ENCODE measurements at regions not wholly inside any gene's neighbourhood (a gene's known extent, or its start where the extent isn't known, plus 50 kb on each side); places are given as distances from the start of the nearest gene placed in this dataset.

DNA sequence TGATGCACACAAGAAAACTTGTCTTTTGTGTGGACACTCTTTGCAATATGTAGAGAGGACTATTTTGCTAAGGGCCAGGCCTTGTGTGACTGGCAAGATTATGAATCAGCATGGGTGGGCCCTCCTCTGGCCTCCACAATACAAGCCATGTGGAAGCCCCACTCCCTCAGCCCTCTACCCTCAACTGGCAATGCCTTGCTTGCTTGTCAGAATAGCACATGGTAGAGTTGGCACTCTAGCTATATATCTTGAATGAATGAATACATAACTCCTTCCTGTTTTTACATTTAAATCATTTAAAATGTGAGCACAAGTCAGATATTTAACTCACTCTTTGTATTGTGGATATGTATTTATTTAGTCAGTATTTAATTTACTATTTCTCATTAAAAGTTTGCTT lies 805.4 kb upstream of the GYPC start:
- Histone ChIP-seq H3K9me3 (ENCODE audit: insufficient read depth, low read depth, low read length) (no peaks in the 10 kb centered on the region), H3K36me3 (ENCODE audit: insufficient read depth, low read depth, low read length) (no peaks in the 10 kb centered on the region), H3K4me1 (ENCODE audit: insufficient read depth, low read length) (no peaks in the 10 kb centered on the region), H3K9ac (ENCODE audit: low read depth, low read length) (no peak overlapping the region), H3K27me3 (ENCODE audit: insufficient read depth, low read length) (no peaks in the 10 kb centered on the region), H3K4me3 (ENCODE audit: low read length) (no peak overlapping the region), H3K27ac (ENCODE audit: low read length) (no peak overlapping the region)

DNA sequence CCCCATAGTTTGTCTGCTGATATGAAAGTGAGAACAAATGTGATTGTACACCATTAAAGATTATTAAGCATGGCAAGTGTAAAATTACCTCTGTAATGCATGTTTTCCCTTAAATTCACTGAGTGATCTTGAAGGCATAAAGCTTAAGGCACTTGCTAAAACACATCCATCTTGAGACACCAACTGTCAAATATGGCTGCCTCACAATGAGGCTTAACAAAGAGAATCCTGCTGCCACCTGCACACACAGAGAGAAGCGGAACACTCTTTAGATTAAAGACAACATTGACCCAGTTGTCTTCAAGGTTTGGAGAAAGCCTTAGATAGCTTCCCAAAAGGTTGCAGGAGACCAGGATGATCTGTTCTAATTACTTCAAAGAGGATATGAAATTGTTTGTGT lies 803.6 kb upstream of the GYPC start:
- no peaks in the 10 kb centered on the region for H3K27me3 ChIP-seq (ENCODE audit: insufficient read depth, low read length)
- no peaks in the 10 kb centered on the region for H3K4me1 ChIP-seq (ENCODE audit: insufficient read depth, low read length)
- H3K27ac ChIP-seq (ENCODE audit: low read length), result no peak overlapping the region
- no peaks in the 10 kb centered on the region for H3K36me3 ChIP-seq (ENCODE audit: insufficient read depth, low read depth, low read length)
- H3K9ac ChIP-seq (ENCODE audit: low read depth, low read length), result no peak overlapping the region
- H3K4me3 ChIP-seq (ENCODE audit: low read length), result no peak overlapping the region
- no peaks in the 10 kb centered on the region for H3K9me3 ChIP-seq (ENCODE audit: insufficient read depth, low read depth, low read length)

DNA sequence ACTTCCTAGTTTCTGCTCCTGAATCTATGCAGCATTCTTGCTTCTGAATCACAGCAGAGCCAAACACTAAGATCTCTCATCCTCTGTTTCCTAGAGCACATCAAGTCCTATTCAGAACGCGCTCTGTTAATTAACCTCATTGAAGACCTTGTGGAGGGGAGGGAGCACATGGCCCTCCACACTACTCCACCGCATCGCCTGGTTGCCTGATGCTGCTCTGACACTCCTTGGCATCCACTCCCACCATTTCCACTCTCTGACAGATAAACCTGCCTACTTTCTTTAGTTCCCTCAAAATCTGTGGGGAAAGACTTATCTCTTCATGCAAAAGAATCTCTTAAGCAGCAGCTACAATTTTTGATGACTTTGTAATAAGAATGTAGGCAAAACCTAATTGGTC lies 802.3 kb upstream of the GYPC start:
- Histone ChIP-seq H3K36me3 (ENCODE audit: insufficient read depth, low read depth, low read length) (no peaks in the 10 kb centered on the region), H3K9me3 (ENCODE audit: insufficient read depth, low read depth, low read length) (no peaks in the 10 kb centered on the region), H3K4me1 (ENCODE audit: insufficient read depth, low read length) (peaks cover 5% of the 10 kb centered on the region; the same call in 1 of the 2 replicates), H3K9ac (ENCODE audit: low read depth, low read length) (no peak overlapping the region), H3K27ac (ENCODE audit: low read length) (no peak overlapping the region), H3K4me3 (ENCODE audit: low read length) (no peak overlapping the region), H3K27me3 (ENCODE audit: insufficient read depth, low read length) (no peaks in the 10 kb centered on the region)

DNA sequence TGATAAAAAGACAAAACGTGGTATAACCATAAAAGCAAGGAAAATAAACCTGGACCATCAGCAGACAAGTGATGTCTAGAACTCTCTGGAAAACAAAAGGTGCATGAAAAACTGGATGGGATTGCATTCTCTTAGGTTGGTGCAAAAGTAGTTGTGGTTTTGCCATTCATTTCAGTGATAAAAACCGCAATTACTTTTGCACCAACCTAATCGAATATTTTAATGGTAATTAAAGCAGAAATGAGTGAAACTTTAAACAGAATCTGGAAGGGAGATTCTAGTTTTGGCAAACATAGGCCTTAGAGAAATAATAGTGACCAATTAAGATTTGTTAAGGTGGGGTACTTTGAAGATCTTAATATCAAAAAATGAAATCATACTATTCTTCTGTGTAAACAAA lies 800.8 kb upstream of the GYPC start:
- no peak overlapping the region for H3K27ac ChIP-seq (ENCODE audit: low read length)
- no peak overlapping the region for H3K9ac ChIP-seq (ENCODE audit: low read depth, low read length)
- H3K9me3 ChIP-seq (ENCODE audit: insufficient read depth, low read depth, low read length), result no peaks in the 10 kb centered on the region
- H3K36me3 ChIP-seq (ENCODE audit: insufficient read depth, low read depth, low read length), result no peaks in the 10 kb centered on the region
- H3K27me3 ChIP-seq (ENCODE audit: insufficient read depth, low read length), result no peaks in the 10 kb centered on the region
- H3K4me3 ChIP-seq (ENCODE audit: low read length), result no peak overlapping the region
- peaks cover 5% of the 10 kb centered on the region; the same call in 1 of the 2 replicates for H3K4me1 ChIP-seq (ENCODE audit: insufficient read depth, low read length)

DNA sequence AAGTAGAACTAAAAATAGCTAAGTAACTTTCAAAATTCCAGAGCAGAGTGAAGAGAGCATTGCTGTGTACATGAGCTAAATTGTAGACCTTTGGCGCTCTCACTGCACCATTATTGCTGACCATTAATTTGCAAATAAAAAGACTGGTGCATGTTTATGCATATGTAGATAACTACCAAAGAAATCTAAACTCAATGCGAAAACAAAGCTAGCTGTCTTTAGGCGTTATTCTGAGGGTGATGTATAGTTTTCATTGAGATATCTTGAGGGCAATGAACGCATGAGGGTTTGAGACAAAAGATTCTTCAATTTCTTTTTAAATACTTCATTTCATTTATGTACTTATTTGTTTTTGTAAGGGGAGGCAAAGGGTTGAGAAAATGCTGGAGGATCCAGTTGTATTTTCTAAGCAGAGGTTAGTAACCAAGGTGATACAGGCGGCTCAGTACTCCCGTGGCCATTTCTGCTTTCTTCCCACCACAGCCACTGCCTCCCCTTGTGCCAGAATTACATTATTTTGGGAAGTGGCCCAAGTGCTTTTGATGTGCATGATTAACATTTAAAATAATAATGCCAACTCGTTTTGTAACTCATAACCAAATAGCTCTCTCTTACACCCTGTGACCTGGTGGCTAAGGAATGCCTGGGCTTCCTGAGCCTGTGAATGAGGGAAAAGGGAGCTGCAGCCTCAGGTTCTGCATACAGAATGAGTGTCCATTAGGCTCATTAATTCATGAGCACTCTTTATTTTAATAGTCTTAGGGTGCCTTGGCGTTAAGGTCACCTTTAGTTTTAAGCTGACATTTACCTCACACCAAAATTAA lies 797.8 kb upstream of the GYPC start:
- no peaks in the 10 kb centered on the region for H3K36me3 ChIP-seq (ENCODE audit: insufficient read depth, low read depth, low read length)
- H3K9me3 ChIP-seq (ENCODE audit: insufficient read depth, low read depth, low read length), result no peaks in the 10 kb centered on the region
- peaks cover 5% of the 10 kb centered on the region; the same call in 1 of the 2 replicates for H3K4me1 ChIP-seq (ENCODE audit: insufficient read depth, low read length)
- H3K27ac ChIP-seq (ENCODE audit: low read length), result no peak overlapping the region
- no peaks in the 10 kb centered on the region for H3K27me3 ChIP-seq (ENCODE audit: insufficient read depth, low read length)
- H3K4me3 ChIP-seq (ENCODE audit: low read length), result no peak overlapping the region
- no peak overlapping the region for H3K9ac ChIP-seq (ENCODE audit: low read depth, low read length)

DNA sequence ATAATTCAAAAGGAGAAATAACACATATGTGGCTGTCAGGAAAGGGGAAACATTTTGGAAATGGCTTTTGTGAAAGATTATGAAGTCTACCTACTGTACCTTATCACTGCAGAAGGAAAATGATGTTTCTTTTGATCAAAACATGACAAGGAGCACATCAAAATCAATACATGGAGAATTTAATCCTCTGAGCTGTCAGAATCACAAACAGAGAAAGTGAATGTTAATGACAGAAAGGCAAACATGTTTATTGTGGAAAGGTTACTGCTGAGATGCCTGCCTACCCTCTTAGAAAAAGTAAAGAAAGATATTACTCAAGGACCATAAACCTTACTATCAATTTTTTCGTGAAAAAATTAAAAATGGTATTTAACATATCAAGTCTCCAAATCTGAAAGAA lies 794.5 kb upstream of the GYPC start:
- Histone ChIP-seq H3K27ac (ENCODE audit: low read length) (no peak overlapping the region), H3K4me1 (ENCODE audit: insufficient read depth, low read length) (peaks cover 5% of the 10 kb centered on the region; the same call in 1 of the 2 replicates), H3K9ac (ENCODE audit: low read depth, low read length) (no peak overlapping the region)

DNA sequence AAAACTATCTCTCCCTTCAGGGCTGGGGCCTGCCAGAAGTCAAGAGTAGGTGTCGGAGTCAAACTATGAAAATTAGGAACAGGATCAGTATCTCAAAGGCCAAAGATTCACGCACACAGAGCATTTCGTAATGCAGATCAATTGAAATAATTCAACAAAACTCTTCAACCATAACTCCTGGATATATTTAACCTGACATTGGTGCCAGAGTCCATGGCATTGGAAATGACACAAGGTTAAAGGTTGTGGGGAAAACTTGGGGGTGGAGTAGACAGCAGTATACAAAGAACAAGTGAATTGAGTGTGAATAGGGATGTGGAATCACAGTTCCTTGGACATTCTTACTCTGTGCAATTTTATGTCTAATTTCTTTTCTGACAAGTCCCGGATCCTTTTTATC lies 788.0 kb upstream of the GYPC start:
- no peaks in the 10 kb centered on the region for H3K36me3 ChIP-seq (ENCODE audit: insufficient read depth, low read depth, low read length)

More for the DNA sequence above, 794.5 kb upstream of the GYPC start:
- H3K4me3 ChIP-seq (ENCODE audit: low read length), result no peak overlapping the region
- H3K27me3 ChIP-seq (ENCODE audit: insufficient read depth, low read length), result no peaks in the 10 kb centered on the region
- H3K9me3 ChIP-seq (ENCODE audit: insufficient read depth, low read depth, low read length), result no peaks in the 10 kb centered on the region
- no peaks in the 10 kb centered on the region for H3K36me3 ChIP-seq (ENCODE audit: insufficient read depth, low read depth, low read length)

DNA sequence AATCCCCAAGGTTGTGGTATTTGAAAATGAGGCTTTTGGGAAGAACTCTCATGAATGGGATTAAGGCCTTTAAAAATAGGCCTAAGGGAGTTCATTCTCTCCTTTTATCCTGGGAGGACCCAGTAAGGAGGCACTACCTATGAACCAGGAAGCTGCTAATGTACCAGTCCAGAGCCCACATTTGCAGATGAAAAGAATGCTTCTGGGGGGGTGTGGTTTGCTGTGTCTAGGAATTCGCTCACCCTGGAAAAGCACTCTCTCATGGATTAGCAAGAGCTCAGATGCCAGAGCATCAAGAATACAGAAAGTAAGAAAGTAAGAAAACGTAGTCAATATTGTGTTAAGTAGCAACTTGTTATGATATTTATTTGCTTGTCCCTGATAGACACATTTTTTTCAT lies 785.7 kb upstream of the GYPC start:
- no peak overlapping the region for H3K27ac ChIP-seq (ENCODE audit: low read length)
- no peaks in the 10 kb centered on the region for H3K9me3 ChIP-seq (ENCODE audit: insufficient read depth, low read depth, low read length)
- H3K4me3 ChIP-seq (ENCODE audit: low read length), result no peak overlapping the region
- no peaks in the 10 kb centered on the region for H3K4me1 ChIP-seq (ENCODE audit: insufficient read depth, low read length)
- H3K27me3 ChIP-seq (ENCODE audit: insufficient read depth, low read length), result no peaks in the 10 kb centered on the region
- H3K9ac ChIP-seq (ENCODE audit: low read depth, low read length), result no peak overlapping the region
- H3K36me3 ChIP-seq (ENCODE audit: insufficient read depth, low read depth, low read length), result no peaks in the 10 kb centered on the region

More for the DNA sequence above, 788.0 kb upstream of the GYPC start:
- H3K27me3 ChIP-seq (ENCODE audit: insufficient read depth, low read length), result no peaks in the 10 kb centered on the region
- no peak overlapping the region for H3K4me3 ChIP-seq (ENCODE audit: low read length)
- H3K9ac ChIP-seq (ENCODE audit: low read depth, low read length), result no peak overlapping the region
- H3K4me1 ChIP-seq (ENCODE audit: insufficient read depth, low read length), result no peaks in the 10 kb centered on the region
- H3K9me3 ChIP-seq (ENCODE audit: insufficient read depth, low read depth, low read length), result no peaks in the 10 kb centered on the region
- H3K27ac ChIP-seq (ENCODE audit: low read length), result no peak overlapping the region

DNA sequence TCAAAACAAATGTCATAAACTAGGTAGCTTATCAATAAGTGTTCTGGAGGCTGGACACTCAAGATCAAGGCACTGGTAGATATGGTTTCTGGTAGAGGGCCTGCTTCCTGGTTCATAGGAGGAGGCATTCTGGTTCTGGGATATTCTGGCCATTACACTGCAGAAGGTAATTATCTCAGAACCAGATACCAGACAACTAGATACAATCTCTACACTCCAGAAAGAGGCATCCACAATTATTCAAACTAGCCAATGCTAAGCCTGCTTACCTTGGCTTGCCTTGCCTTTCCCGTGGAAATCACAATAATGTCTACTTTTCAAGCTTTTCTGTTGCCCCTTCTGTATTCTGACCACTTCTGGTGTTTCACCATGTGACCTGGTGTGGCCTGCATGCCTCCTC lies 785.2 kb upstream of the GYPC start:
- Histone ChIP-seq H3K27ac (ENCODE audit: low read length) (no peak overlapping the region), H3K9ac (ENCODE audit: low read depth, low read length) (no peak overlapping the region), H3K36me3 (ENCODE audit: insufficient read depth, low read depth, low read length) (no peaks in the 10 kb centered on the region), H3K9me3 (ENCODE audit: insufficient read depth, low read depth, low read length) (no peaks in the 10 kb centered on the region), H3K4me1 (ENCODE audit: insufficient read depth, low read length) (no peaks in the 10 kb centered on the region), H3K27me3 (ENCODE audit: insufficient read depth, low read length) (no peaks in the 10 kb centered on the region), H3K4me3 (ENCODE audit: low read length) (no peak overlapping the region)

DNA sequence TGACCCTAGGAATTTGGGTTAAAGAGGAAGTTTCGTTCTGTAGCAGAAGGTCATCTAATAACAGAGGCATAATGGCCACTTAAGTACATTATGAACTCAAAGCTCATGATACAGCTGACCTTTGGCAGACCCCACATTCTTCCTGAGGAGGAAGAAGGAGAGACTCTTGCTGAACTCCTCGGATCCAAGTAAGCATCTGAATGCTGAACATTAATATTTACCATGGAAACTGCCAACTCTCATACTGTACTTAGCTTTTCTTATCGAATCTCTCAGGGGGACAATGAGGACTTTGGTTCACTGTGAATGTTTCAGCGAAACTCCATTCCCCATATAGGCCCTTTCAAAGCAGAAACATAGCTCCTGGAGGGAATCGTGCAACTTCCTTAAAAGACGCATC lies 781.4 kb upstream of the GYPC start:
- Histone ChIP-seq H3K9ac (ENCODE audit: low read depth, low read length) (no peak overlapping the region), H3K4me3 (ENCODE audit: low read length) (no peak overlapping the region), H3K4me1 (ENCODE audit: insufficient read depth, low read length) (no peaks in the 10 kb centered on the region), H3K9me3 (ENCODE audit: insufficient read depth, low read depth, low read length) (no peaks in the 10 kb centered on the region), H3K27ac (ENCODE audit: low read length) (no peak overlapping the region), H3K36me3 (ENCODE audit: insufficient read depth, low read depth, low read length) (no peaks in the 10 kb centered on the region), H3K27me3 (ENCODE audit: insufficient read depth, low read length) (no peaks in the 10 kb centered on the region)

DNA sequence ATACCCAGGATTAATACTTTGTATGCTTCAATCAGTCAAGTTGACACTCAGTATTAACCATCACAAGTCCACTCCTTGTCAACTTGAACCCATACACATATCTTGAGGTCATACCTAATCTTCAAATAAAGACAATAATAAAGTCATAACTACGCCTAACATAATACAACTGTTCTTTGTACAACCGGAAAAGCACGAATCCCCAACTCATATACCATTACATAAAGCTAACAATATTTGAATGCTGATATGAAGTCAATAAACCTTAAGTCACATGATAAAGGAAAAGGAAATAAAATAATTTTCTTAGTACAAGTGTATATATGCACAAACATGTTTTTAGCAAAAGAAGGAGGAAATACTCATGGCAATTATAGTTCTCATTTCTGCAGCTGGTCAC lies 770.6 kb upstream of the GYPC start:
- no peak overlapping the region for H3K4me3 ChIP-seq (ENCODE audit: low read length)
- no peak overlapping the region for H3K27ac ChIP-seq (ENCODE audit: low read length)
- H3K27me3 ChIP-seq (ENCODE audit: insufficient read depth, low read length), result no peaks in the 10 kb centered on the region
- H3K4me1 ChIP-seq (ENCODE audit: insufficient read depth, low read length), result no peaks in the 10 kb centered on the region
- H3K36me3 ChIP-seq (ENCODE audit: insufficient read depth, low read depth, low read length), result no peaks in the 10 kb centered on the region
- H3K9me3 ChIP-seq (ENCODE audit: insufficient read depth, low read depth, low read length), result peaks cover 18% of the 10 kb centered on the region; the same call in 1 of the 2 replicates
- H3K9ac ChIP-seq (ENCODE audit: low read depth, low read length), result no peak overlapping the region

DNA sequence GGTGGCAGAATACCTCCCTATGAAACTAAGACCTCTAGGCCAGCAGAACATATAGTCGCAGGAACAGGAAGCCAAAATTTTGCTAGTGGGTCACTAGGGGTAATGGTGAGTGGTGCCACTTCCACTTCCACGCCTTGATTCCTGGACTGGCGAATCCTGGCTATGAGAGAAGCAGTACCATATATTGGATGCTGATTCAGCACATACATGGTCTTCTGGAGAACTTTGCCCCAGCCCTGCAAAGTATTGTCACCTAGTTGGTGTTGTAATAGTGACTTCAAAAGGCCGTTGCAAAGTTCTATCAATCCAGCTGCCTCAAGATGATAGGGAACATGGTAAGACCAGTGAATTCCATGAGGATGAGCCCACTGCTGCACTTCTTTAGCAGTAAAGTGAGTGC lies 769.8 kb upstream of the GYPC start:
- Histone ChIP-seq H3K9me3 (ENCODE audit: insufficient read depth, low read depth, low read length) (peaks cover 18% of the 10 kb centered on the region; the same call in 1 of the 2 replicates), H3K4me1 (ENCODE audit: insufficient read depth, low read length) (no peaks in the 10 kb centered on the region), H3K27me3 (ENCODE audit: insufficient read depth, low read length) (no peaks in the 10 kb centered on the region), H3K36me3 (ENCODE audit: insufficient read depth, low read depth, low read length) (no peaks in the 10 kb centered on the region), H3K27ac (ENCODE audit: low read length) (no peak overlapping the region), H3K4me3 (ENCODE audit: low read length) (no peak overlapping the region), H3K9ac (ENCODE audit: low read depth, low read length) (no peak overlapping the region)

All from iPS-20b (cell line).